Sigmoid colon (tissue), 6 donors: ENCODE measurements at regions not wholly inside any gene's neighbourhood (a gene's known extent, or its start where the extent isn't known, plus 50 kb on each side); places are given as distances from the start of the nearest gene placed in this dataset.

Experiments used
- DNase-seq: peaks from one replicate; pipeline ENCODE4 v3.0.0-alpha.2; 2019
- H3K27ac ChIP-seq, 4 donors: fragments of 200-600 bp; sonication (generic); one replicate each; pipeline ENCODE4 v1.5.1; 2016 to 2019; ENCODE audit warnings: mild to moderate bottlenecking in 1 of 4
- H3K27me3 ChIP-seq, 3 donors: fragments of 200-600 bp; sonication (generic); one replicate each; pipeline ENCODE4 v1.5.1; 2019; ENCODE audit warnings: mild to moderate bottlenecking in 1 of 3
- H3K36me3 ChIP-seq, 4 donors: fragments of 200-600 bp; sonication (generic); one replicate each; pipeline ENCODE4 v1.5.1; 2016 to 2019
- H3K4me1 ChIP-seq, 4 donors: fragments of 200-600 bp; sonication (generic); one replicate each; pipeline ENCODE4 v1.5.1; 2017 to 2019
- H3K4me3 ChIP-seq, 4 donors: fragments of 200-600 bp; sonication (generic); one replicate each; pipeline ENCODE4 v1.5.1; 2017 to 2019; ENCODE audit warnings: mild to moderate bottlenecking in 2 of 4, moderate library complexity in 1 of 4
- H3K9me3 ChIP-seq, 4 donors: fragments of 200-600 bp in 3 of 4; sonication (generic) in 3 of 4; one replicate each; pipeline versions ENCODE4 v1.5.1 to v1.6.1; 2013 to 2019
- CTCF ChIP-seq, 4 experiments: fragments of 450-650 bp in 3 of 4; fragments of 200-600 bp in 1 of 4; IDR thresholded peaks; one replicate each; pipeline ENCODE4 v1.5.1; 2016 to 2019; ENCODE audit warnings: antibody characterized with exemption in 4 of 4, mild to moderate bottlenecking in 3 of 4, moderate library complexity in 2 of 4
- EP300 ChIP-seq, 4 donors: sonication (generic); formaldehyde crosslinking; IDR thresholded peaks; one replicate each; pipeline ENCODE4 v1.6.1; 2017; ENCODE audit warnings: antibody characterized with exemption in 4 of 4
- POLR2A ChIP-seq, 2 donors: fragments of 450-650 bp; IDR thresholded peaks; one replicate each; pipeline ENCODE4 v1.6.1; 2016; ENCODE audit warnings: antibody characterized with exemption in 2 of 2, mild to moderate bottlenecking in 2 of 2, moderate library complexity in 2 of 2
- POLR2AphosphoS5 ChIP-seq, 4 donors: sonication (generic); formaldehyde crosslinking; IDR thresholded peaks; one replicate each; pipeline ENCODE4 v1.6.1; 2017; ENCODE audit warnings: antibody characterized with exemption in 4 of 4
- WGBS, 2 donors: extraction: QIAGEN DNeasy Blood & Tissue Kit; methylation state at CpG; one replicate each; pipeline ENCODE4 v1.1.7; 2013; 5-methylcytosine and 5-hydroxymethylcytosine counted together
- intact Hi-C: fragments of 100-400 bp; cut with DNase I; formaldehyde crosslinking; loops from one replicate; pipeline ENCODE4 v1.15.1; 2023
- donor health status: healthy with polysubstance abuse.
- donor health status: healthy.

DNA sequence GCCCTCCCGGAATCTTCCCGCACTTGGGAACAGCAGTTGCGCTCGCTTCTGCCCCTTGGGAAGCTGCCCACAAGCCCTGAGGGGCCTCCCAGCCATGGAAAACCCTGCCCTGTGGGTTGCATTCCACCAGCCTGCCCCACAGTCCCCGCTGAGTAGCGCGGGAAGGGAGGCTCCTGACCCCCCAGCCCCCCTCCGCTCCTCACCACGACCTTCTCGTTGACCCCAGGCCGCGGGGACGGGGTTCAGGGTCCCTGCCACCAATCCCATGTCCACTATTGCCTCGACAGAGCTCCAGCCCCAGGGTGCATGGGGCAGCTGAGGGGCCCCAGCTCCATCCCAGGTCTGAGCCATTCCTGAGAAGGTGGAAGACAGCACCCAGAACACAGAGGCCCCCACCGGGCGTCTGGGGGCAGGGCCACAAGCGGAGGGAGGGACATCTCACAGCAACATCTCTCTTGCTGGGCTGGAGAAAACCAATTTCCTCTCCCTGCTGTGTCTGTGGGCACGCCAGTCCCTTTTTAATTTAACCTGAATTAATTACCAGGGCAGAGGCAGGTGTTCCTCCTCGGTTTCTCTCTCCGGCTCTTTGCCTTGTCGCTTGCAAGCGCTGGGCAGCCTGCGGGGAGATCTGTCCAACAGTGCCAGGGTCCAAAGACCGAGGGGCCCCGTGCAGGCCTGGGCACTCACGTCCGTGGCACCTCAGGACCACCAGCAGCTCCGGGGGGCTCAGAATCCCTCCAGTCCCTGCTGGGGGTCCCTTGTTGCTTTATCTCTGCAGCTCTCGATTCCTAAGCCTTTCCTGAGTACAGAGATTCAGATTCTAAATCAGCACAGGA, 57.9 kb downstream of the FOXL3 start:
- H3K4me1 ChIP-seq: no peaks in the 10 kb centered on the region
- 93% methylated on average over 29 of the region's 29 CpGs for WGBS, 2 donors
- DNase-seq: no peak
- H3K9me3 ChIP-seq: no peaks in the 10 kb centered on the region
- H3K27me3 ChIP-seq: no peaks in the 10 kb centered on the region
- intact Hi-C loops: no loop called here
- no peak overlapping the region for H3K4me3 ChIP-seq
- no peaks in the 10 kb centered on the region for H3K36me3 ChIP-seq
- H3K27ac ChIP-seq: no peak overlapping the region
- no peak for TF ChIP-seq EP300 (IDR thresholded peaks at IDR 0.05)
- no peak for TF ChIP-seq CTCF (IDR thresholded peaks at IDR 0.05)
- no peak for TF ChIP-seq POLR2AphosphoS5 (IDR thresholded peaks at IDR 0.05)
- TF ChIP-seq POLR2A (IDR thresholded peaks at IDR 0.05): no peak

DNA sequence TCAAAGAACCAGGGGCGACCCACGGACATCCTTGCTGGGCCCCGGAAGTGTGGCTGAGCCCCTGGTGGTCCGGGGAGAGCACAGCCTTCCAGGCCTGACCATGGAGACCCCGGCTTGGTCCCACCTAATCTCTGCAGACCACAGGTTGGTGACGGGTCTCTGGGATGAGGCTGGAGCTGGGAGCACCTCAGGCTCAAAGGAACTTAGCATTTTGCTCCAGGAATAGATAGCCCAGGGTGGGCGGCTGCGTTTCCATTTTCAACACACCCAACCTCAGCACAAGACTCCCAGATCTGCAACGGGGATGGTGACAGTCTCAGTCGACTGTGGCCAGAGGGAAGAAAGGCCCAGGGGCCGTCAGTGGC, 58.5 kb downstream of the FOXL3 start:
- Histone ChIP-seq H3K9me3 (no peaks in the 10 kb centered on the region), H3K4me3 (no peak overlapping the region), H3K27ac (no peak overlapping the region), H3K27me3 (no peaks in the 10 kb centered on the region), H3K36me3 (no peaks in the 10 kb centered on the region), H3K4me1 (no peaks in the 10 kb centered on the region)
- intact Hi-C loops: no loop called here
- no peak for TF ChIP-seq POLR2A (IDR thresholded peaks at IDR 0.05)
- TF ChIP-seq EP300 (IDR thresholded peaks at IDR 0.05): no peak
- TF ChIP-seq POLR2AphosphoS5 (IDR thresholded peaks at IDR 0.05): no peak
- no peak for TF ChIP-seq CTCF (IDR thresholded peaks at IDR 0.05)
- DNase-seq: no peak
- 85 to 87% methylated on average over 11 of the region's 11 CpGs for WGBS, 2 donors

- Histone ChIP-seq H3K36me3 (no peaks in the 10 kb centered on the region), H3K9me3 (no peaks in the 10 kb centered on the region), H3K4me1 (no peaks in the 10 kb centered on the region), H3K27me3 (no peaks in the 10 kb centered on the region), H3K4me3 (no peak overlapping the region), H3K27ac (no peak overlapping the region)
- intact Hi-C loops: no loop called here
- DNase-seq: no peak
- WGBS, 2 donors: 45 to 72% methylated on average over 34 of the region's 34 CpGs
- TF ChIP-seq POLR2AphosphoS5 (IDR thresholded peaks at IDR 0.05) (no peak), EP300 (IDR thresholded peaks at IDR 0.05) (no peak), CTCF (IDR thresholded peaks at IDR 0.05) (no peak), POLR2A (IDR thresholded peaks at IDR 0.05) (no peak)
Measured at GRCh38 chr7:348962-349743, 59.2 kb downstream of the FOXL3 start.

- DNase-seq: no peak
- 52 to 85% methylated on average over 20 of the region's 20 CpGs for WGBS, 2 donors
- no peak for TF ChIP-seq CTCF (IDR thresholded peaks at IDR 0.05)
- TF ChIP-seq POLR2AphosphoS5 (IDR thresholded peaks at IDR 0.05): no peak
- TF ChIP-seq EP300 (IDR thresholded peaks at IDR 0.05): no peak
- TF ChIP-seq POLR2A (IDR thresholded peaks at IDR 0.05): no peak
- H3K9me3 ChIP-seq: no peaks in the 10 kb centered on the region
- H3K36me3 ChIP-seq: no peaks in the 10 kb centered on the region
- intact Hi-C loops: no loop called here
- no peaks in the 10 kb centered on the region for H3K4me1 ChIP-seq
- no peak overlapping the region for H3K4me3 ChIP-seq
- no peaks in the 10 kb centered on the region for H3K27me3 ChIP-seq
- no peak overlapping the region for H3K27ac ChIP-seq
Measured at GRCh38 chr7:351256-351655, 61.3 kb downstream of the FOXL3 start.
